K562 (cell line): ENCODE measurements at regions not wholly inside any gene's neighbourhood (a gene's known extent, or its start where the extent isn't known, plus 50 kb on each side); places are given as distances from the start of the nearest gene placed in this dataset.

Source experiments
- ATAC-seq: fragments of 200-7000 bp; cut with Tn5 transposase; 3 replicates; pipeline ENCODE4 v1.9.1; 2020; ENCODE audit warnings: moderate library complexity
- BruUV-seq: library from RNA; stranded (reverse); fragments of 400-500 nt; replicated peaks from 2 replicates; lab custom pipeline; 2021; lab: Mats Ljungman, UMichigan
- CTCF ChIA-PET: fragments of 300-600 bp; formaldehyde crosslinking; extraction: SDS; loops from one replicate; lab custom pipeline; 2021; ENCODE audit warnings: low intra/inter-chr PET ratio; lab: Yijun Ruan, JAX
- POLR2A ChIA-PET: fragments of 300-600, 350-650 bp; sonication (Branson Sonifier 250); formaldehyde crosslinking; extraction: SDS; loops from one replicate; lab custom pipeline; 2021; ENCODE audit warnings: antibody characterized with exemption, inconsistent platforms; lab: Yijun Ruan, JAX
- DNase-seq, 4 experiments: peaks; one replicate each; pipeline versions ENCODE4 v3.0.0 to v3.0.0-alpha.2; 2011 to 2018; ENCODE audit warnings: low spot score in 3 of 4, mixed read lengths in 3 of 4; ENCODE audit errors: extremely low read depth in 1 of 4
- FAIRE-seq: peaks from 2 replicates; lab custom pipeline; 2011; peaks lifted over from hg19 to GRCh38; lab: Jason Lieb, UNC
- H2AFZ ChIP-seq: 2 replicates; pipeline ENCODE4 v1.6.0; 2011; ENCODE audit warnings: low read depth, low read length, control low read depth, inconsistent platforms
- H3K27ac ChIP-seq: fragments of 200-600 bp; 3 replicates; pipeline ENCODE4 v1.8.0; 2011; ENCODE audit warnings: low read depth, mild to moderate bottlenecking, control low read depth, inconsistent platforms, low read length, moderate library complexity, mixed read lengths; ENCODE audit errors: extremely low read depth
- H3K27me3 ChIP-seq, 2 experiments: fragments of 300-600 bp in 1 of 2; 2 replicates in 1 of 2; 3 replicates in 1 of 2; pipeline versions ENCODE4 v1.6.0 to v1.8.0; 2011; ENCODE audit warnings: inconsistent platforms in 2 of 2, low read length in 2 of 2, mild to moderate bottlenecking in 1 of 2, mixed read lengths in 1 of 2, moderate library complexity in 1 of 2; ENCODE audit not compliant: control insufficient read depth in 2 of 2, insufficient read depth in 2 of 2
- H3K36me3 ChIP-seq: fragments of 300-600 bp; 3 replicates; pipeline ENCODE4 v1.8.0; 2011; ENCODE audit warnings: mild to moderate bottlenecking, low read length, inconsistent platforms; ENCODE audit not compliant: control insufficient read depth, insufficient read depth
- H3K4me1 ChIP-seq, 2 experiments: fragments of 200-600 bp in 1 of 2; replicated peaks in 1 of 2; 2 replicates in 1 of 2; 3 replicates in 1 of 2; pipeline versions ENCODE4 v1.5.1 to v1.8.0; 2011; ENCODE audit warnings: inconsistent platforms in 2 of 2, low read length in 2 of 2, mild to moderate bottlenecking in 1 of 2, mixed read lengths in 1 of 2, moderate library complexity in 1 of 2; ENCODE audit not compliant: control insufficient read depth in 2 of 2, insufficient read depth in 2 of 2
- H3K4me2 ChIP-seq: 2 replicates; pipeline ENCODE4 v1.6.1; 2011; ENCODE audit warnings: low read length, control low read depth, inconsistent platforms, mixed read lengths; ENCODE audit not compliant: insufficient read depth
- H3K4me3 ChIP-seq: fragments of 200-600 bp; sonication (generic), shearing (Covaris generic); 2 replicates; pipeline ENCODE4 v1.5.1; 2016; ENCODE audit warnings: control low read depth, inconsistent platforms
- H3K79me2 ChIP-seq: fragments of 200-600 bp; 3 replicates; pipeline ENCODE4 v1.8.0; 2011; ENCODE audit warnings: low read length, inconsistent platforms; ENCODE audit not compliant: control insufficient read depth, insufficient read depth
- H3K9ac ChIP-seq, 2 experiments: 2 replicates each; pipeline versions ENCODE4 v1.6.0 to v1.6.1; 2011; ENCODE audit warnings: low read depth in 2 of 2, low read length in 2 of 2, control low read depth in 1 of 2, inconsistent platforms in 1 of 2, mild to moderate bottlenecking in 1 of 2, mixed read lengths in 1 of 2; ENCODE audit not compliant: insufficient read depth in 1 of 2
- H3K9me1 ChIP-seq: one replicate; pipeline ENCODE4 v1.6.0; 2011; ENCODE audit warnings: inconsistent platforms, mild to moderate bottlenecking, low read length, moderate library complexity; ENCODE audit not compliant: control insufficient read depth, insufficient read depth
- H3K9me3 ChIP-seq: replicated peaks from 2 replicates; pipeline ENCODE4 v1.5.1; 2011; ENCODE audit warnings: low read depth, low read length, inconsistent platforms; ENCODE audit not compliant: control insufficient read depth, insufficient read depth
- H4K20me1 ChIP-seq: replicated peaks from 2 replicates; pipeline ENCODE4 v1.6.1; 2011; ENCODE audit warnings: low read length, inconsistent platforms, mixed read lengths; ENCODE audit not compliant: control insufficient read depth, insufficient read depth
- CAMTA2 ChIP-seq: fragments of 250-450 bp; sonication (Bioruptor Pico); conservative IDR thresholded peaks from 2 replicates; pipeline ENCODE4 v1.5.1; 2022
- DDX20 ChIP-seq: fragments of 450-650 bp; IDR thresholded peaks from 2 replicates; pipeline ENCODE4 v1.6.1; 2016; ENCODE audit warnings: missing genetic modification characterization, low read depth, mild to moderate bottlenecking, missing compliant biosample characterization, moderate library complexity
- HES1 ChIP-seq: fragments of 450-650 bp; IDR thresholded peaks from 2 replicates; pipeline ENCODE4 v1.6.1; 2016; ENCODE audit warnings: low read depth, mild to moderate bottlenecking, moderate library complexity
- L3MBTL2 ChIP-seq: fragments of 450-650 bp; IDR thresholded peaks from 2 replicates; pipeline ENCODE4 v1.6.1; 2016; ENCODE audit warnings: mild to moderate bottlenecking, moderate library complexity
- RCOR1 ChIP-seq, 2 experiments: IDR thresholded peaks; 2 replicates each; pipeline ENCODE4 v1.6.1; 2012; ENCODE audit warnings: low read depth in 2 of 2, low read length in 2 of 2, borderline replicate concordance in 1 of 2, improper control_type of control experiment in 1 of 2
- ZNF699 ChIP-seq: fragments of 250-450 bp; sonication (Bioruptor Pico); IDR thresholded peaks from 2 replicates; pipeline ENCODE4 v1.8.0; 2021; ENCODE audit warnings: mild to moderate bottlenecking, moderate library complexity; ENCODE audit not compliant: insufficient replicate concordance
- WGBS: fragments of 100-300 bp; shearing (Covaris generic); methylation state at CpG from one replicate; pipeline ENCODE4 v1.1.6; 2016; ENCODE audit warnings: low coverage, mixed read lengths; ENCODE audit not compliant: insufficient coverage; ENCODE audit errors: missing lambda C conversion rate; 5-methylcytosine and 5-hydroxymethylcytosine counted together
- in situ Hi-C: fragments of 300-500 bp; cut with MboI; formaldehyde crosslinking; loops from 4 replicates; pipeline ENCODE4 v1.15.0; 2018; ENCODE audit warnings: inconsistent platforms, mixed read lengths
- intact Hi-C: fragments of 100-400 bp; cut with micrococcal nuclease; formaldehyde crosslinking; loops from 2 replicates; pipeline ENCODE4 v1.14.2; 2022
- TF ChIP-seq, protein P1 (sequence below): fragments of 250-450 bp; sonication (Bioruptor Pico); IDR thresholded peaks from 2 replicates; pipeline ENCODE4 v1.4.0; 2020; ENCODE audit warnings: borderline replicate concordance
- TF ChIP-seq, protein P2 (sequence below): fragments of 150-350 bp; conservative IDR thresholded peaks from 2 replicates; pipeline ENCODE4 v1.6.1; 2014; ENCODE audit warnings: low read length

DNA sequence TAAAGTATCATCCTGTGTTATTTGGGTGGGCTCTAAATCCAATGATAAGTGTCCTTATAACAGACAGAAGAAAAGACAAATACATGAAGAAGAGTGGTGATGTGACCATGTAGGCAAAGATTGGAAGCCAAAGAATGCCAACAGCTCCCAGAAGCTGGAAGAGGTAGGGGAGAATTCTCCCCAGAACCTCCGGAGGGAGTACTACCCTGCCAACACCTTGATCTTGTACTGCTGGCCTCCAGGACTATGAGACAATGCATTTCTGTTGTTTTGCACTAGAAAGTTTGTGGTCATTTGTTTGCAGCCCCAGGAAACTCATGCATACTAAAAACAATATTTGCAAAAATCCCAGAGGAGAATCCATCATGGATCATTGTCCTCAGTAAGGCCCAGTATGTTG lies 115.0 kb upstream of the ARHGAP20 start:
- no peaks in the 10 kb centered on the region for H3K27me3 ChIP-seq
- no peak overlapping the region for H3K4me3 ChIP-seq
- in situ Hi-C loops (no loop called here), intact Hi-C loops (no loop called here)
- no peaks in the 10 kb centered on the region; the same call in 1 of the 2 replicates for H3K9me3 ChIP-seq
- ChIA-PET CTCF (no interaction called here), POLR2A (no interaction called here)
- no peak overlapping the region for H3K27ac ChIP-seq
- WGBS: 0% methylated on average over 1 of the region's 1 CpG
- H3K4me2 ChIP-seq: no peak overlapping the region
- no peaks in the 10 kb centered on the region for H4K20me1 ChIP-seq
- no peak for TF ChIP-seq ZNF699
- H3K9ac ChIP-seq: no peak overlapping the region
- DNase-seq (no peak), FAIRE-seq (no peak), ATAC-seq (no peak)
- H2AFZ ChIP-seq: no peak overlapping the region
- H3K4me1 ChIP-seq: no peaks in the 10 kb centered on the region
- no TSS peak for BruUV-seq
- H3K79me2 ChIP-seq: no peaks in the 10 kb centered on the region
- no peaks in the 10 kb centered on the region for H3K9me1 ChIP-seq
- H3K36me3 ChIP-seq: no peaks in the 10 kb centered on the region

DNA sequence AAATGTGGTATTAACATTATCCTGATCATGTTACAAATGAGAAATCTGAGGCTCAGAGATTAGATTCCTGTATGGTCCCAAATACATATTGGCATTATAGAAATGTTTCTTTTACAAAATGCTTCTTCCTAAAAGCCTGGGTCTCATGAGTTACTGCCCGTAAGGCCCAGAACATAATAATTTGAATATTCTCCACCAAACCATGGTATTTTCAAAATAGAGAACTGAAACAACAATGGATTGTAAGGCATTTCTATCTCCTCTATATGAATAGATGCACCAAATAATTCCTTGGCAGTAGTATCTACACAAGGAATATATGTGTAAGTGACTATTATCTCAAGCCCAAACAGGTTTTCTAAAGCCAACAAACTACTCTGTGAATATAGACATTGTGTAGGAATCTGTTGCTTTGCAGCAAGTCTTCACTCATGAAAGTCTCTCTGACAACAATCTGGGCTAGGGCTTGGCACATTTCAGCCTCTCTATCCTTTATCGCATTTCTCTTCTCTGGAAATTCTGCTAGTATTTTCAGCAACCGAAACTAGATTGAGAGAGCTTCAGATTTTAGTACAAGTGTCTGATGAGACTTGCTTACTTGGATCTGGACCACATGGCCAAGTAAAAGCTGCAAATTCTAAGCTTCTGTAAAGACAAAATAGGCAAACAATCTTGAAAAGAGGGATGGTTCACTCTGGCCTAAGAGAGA lies 112.8 kb upstream of the ARHGAP20 start:
- Histone ChIP-seq H3K4me1 (no peaks in the 10 kb centered on the region), H3K79me2 (no peaks in the 10 kb centered on the region), H3K9me1 (no peaks in the 10 kb centered on the region)
- no peak for DNase-seq
- WGBS: 0% methylated on average over 3 of the region's 3 CpGs
- FAIRE-seq: no peak
- TF ChIP-seq, protein P1, sequence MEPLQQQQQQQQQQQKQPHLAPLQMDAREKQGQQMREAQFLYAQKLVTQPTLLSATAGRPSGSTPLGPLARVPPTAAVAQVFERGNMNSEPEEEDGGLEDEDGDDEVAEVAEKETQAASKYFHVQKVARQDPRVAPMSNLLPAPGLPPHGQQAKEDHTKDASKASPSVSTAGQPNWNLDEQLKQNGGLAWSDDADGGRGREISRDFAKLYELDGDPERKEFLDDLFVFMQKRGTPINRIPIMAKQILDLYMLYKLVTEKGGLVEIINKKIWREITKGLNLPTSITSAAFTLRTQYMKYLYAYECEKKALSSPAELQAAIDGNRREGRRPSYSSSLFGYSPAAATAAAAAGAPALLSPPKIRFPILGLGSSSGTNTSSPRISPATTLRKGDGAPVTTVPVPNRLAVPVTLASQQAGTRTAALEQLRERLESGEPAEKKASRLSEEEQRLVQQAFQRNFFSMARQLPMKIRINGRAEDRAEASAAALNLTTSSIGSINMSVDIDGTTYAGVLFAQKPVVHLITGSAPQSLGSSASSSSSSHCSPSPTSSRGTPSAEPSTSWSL (CRISPR knock-in tag): no peak
- TF ChIP-seq CAMTA2 (no peak), DDX20 (tag) (no peak), L3MBTL2 (no peak), RCOR1 (IDR thresholded peaks at IDR 0.05; ENCODE audit: borderline replicate concordance in 1 of 2, low read depth in 2 of 2, low read length in 2 of 2) (no peak), HES1 (no peak)
- TF ChIP-seq, protein P2, sequence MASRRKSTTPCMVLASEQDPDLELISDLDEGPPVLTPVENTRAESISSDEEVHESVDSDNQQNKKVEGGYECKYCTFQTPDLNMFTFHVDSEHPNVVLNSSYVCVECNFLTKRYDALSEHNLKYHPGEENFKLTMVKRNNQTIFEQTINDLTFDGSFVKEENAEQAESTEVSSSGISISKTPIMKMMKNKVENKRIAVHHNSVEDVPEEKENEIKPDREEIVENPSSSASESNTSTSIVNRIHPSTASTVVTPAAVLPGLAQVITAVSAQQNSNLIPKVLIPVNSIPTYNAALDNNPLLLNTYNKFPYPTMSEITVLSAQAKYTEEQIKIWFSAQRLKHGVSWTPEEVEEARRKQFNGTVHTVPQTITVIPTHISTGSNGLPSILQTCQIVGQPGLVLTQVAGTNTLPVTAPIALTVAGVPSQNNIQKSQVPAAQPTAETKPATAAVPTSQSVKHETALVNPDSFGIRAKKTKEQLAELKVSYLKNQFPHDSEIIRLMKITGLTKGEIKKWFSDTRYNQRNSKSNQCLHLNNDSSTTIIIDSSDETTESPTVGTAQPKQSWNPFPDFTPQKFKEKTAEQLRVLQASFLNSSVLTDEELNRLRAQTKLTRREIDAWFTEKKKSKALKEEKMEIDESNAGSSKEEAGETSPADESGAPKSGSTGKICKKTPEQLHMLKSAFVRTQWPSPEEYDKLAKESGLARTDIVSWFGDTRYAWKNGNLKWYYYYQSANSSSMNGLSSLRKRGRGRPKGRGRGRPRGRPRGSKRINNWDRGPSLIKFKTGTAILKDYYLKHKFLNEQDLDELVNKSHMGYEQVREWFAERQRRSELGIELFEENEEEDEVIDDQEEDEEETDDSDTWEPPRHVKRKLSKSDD: no peak
- TF ChIP-seq, all 486 proteins: peak for 0
- Histone ChIP-seq H3K36me3 (no peaks in the 10 kb centered on the region), H2AFZ (no peak overlapping the region), H3K27me3 (no peaks in the 10 kb centered on the region), H3K9ac (no peak overlapping the region), H3K4me2 (no peak overlapping the region), H3K9me3 (no peaks in the 10 kb centered on the region; the same call in 1 of the 2 replicates), H3K4me3 (no peak overlapping the region), H4K20me1 (no peaks in the 10 kb centered on the region), H3K27ac (no peak overlapping the region)
- in situ Hi-C loops: no loop called here
- POLR2A ChIA-PET: no interaction called here
- no TSS peak for BruUV-seq
- no peak for ATAC-seq
- intact Hi-C loops: no loop called here
- CTCF ChIA-PET: no interaction called here
